KMS-11 (cell line): ENCODE measurements at regions not wholly inside any gene's neighbourhood (a gene's known extent, or its start where the extent isn't known, plus 50 kb on each side); places are given as distances from the start of the nearest gene placed in this dataset.

Experiments used
- H2AFZ ChIP-seq: fragments of 200-600 bp; sonication (generic); 2 replicates; pipeline ENCODE4 v1.6.1; 2016; ENCODE audit warnings: antibody characterized with exemption, mixed run types, low read depth
- H3K27ac ChIP-seq: fragments of 200-600 bp; sonication (generic); 2 replicates; pipeline ENCODE4 v1.6.1; 2016; ENCODE audit warnings: mild to moderate bottlenecking, mixed run types
- H3K27me3 ChIP-seq: fragments of 200-600 bp; sonication (generic); 2 replicates; pipeline ENCODE4 v1.6.1; 2017; ENCODE audit warnings: mild to moderate bottlenecking, low read depth, mixed run types, moderate library complexity; ENCODE audit not compliant: insufficient read depth
- H3K36me3 ChIP-seq: fragments of 200-600 bp; sonication (generic); 2 replicates; pipeline ENCODE4 v1.6.1; 2017; ENCODE audit warnings: mild to moderate bottlenecking, mixed run types; ENCODE audit not compliant: insufficient read depth
- H3K4me1 ChIP-seq: fragments of 200-600 bp; sonication (generic); 2 replicates; pipeline ENCODE4 v1.6.1; 2016; ENCODE audit warnings: mild to moderate bottlenecking, low read depth, mixed run types; ENCODE audit not compliant: poor library complexity, severe bottlenecking
- H3K4me2 ChIP-seq: fragments of 200-600 bp; sonication (generic); 2 replicates; pipeline ENCODE4 v1.7.0; 2016; ENCODE audit warnings: mild to moderate bottlenecking, mixed run types
- H3K4me3 ChIP-seq: fragments of 200-600 bp; sonication (generic); IDR thresholded peaks from 2 replicates; pipeline ENCODE4 v1.6.1; 2017; ENCODE audit warnings: low read depth, low read length, mixed read lengths; ENCODE audit not compliant: insufficient read depth
- H3K79me2 ChIP-seq: fragments of 200-600 bp; sonication (generic); 2 replicates; pipeline ENCODE4 v1.6.1; 2016; ENCODE audit warnings: low read depth, mixed run types; ENCODE audit not compliant: insufficient read depth
- H3K9ac ChIP-seq: fragments of 200-600 bp; sonication (generic); 2 replicates; pipeline ENCODE4 v1.6.1; 2016; ENCODE audit warnings: mild to moderate bottlenecking, mixed run types
- H4K20me1 ChIP-seq: fragments of 200-600 bp; sonication (generic); 2 replicates; pipeline ENCODE4 v1.6.1; 2016; ENCODE audit warnings: mild to moderate bottlenecking, mixed run types; ENCODE audit not compliant: insufficient read depth
- TF ChIP-seq, protein P1 (sequence below): fragments of 200-600 bp; sonication (generic); conservative IDR thresholded peaks from 2 replicates; pipeline ENCODE4 v1.6.1; 2017; ENCODE audit warnings: low read depth, mild to moderate bottlenecking, antibody characterized with exemption, low read length, moderate library complexity, mixed read lengths

DNA sequence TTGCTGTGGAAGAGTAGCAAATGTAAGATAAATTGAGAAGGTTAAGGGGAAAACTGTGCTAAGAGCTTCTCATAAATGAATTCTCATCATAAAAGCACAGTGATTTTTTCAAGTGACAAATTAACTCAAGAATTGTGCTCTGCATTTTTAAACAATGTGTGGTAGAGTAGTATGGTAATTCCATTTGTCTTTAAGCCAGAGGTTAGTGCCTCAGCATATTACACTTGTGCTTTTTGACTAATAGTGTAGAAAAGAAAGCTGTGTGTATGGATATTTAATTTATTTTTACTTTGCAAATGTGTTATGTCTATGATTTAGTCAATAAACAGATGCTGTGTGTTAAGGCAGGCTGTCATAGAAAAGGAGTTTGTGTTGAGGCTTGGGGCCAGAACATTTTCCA lies 61.0 kb downstream of the FHIP1A start:
- Histone ChIP-seq H3K4me2 (no peak overlapping the region), H4K20me1 (no peaks in the 10 kb centered on the region), H3K9ac (no peak overlapping the region), H3K27ac (no peak overlapping the region), H3K4me3 (no peak overlapping the region), H3K36me3 (no peaks in the 10 kb centered on the region), H3K79me2 (no peaks in the 10 kb centered on the region), H2AFZ (no peak overlapping the region), H3K4me1 (no peaks in the 10 kb centered on the region), H3K27me3 (no peaks in the 10 kb centered on the region)
- TF ChIP-seq, protein P1, sequence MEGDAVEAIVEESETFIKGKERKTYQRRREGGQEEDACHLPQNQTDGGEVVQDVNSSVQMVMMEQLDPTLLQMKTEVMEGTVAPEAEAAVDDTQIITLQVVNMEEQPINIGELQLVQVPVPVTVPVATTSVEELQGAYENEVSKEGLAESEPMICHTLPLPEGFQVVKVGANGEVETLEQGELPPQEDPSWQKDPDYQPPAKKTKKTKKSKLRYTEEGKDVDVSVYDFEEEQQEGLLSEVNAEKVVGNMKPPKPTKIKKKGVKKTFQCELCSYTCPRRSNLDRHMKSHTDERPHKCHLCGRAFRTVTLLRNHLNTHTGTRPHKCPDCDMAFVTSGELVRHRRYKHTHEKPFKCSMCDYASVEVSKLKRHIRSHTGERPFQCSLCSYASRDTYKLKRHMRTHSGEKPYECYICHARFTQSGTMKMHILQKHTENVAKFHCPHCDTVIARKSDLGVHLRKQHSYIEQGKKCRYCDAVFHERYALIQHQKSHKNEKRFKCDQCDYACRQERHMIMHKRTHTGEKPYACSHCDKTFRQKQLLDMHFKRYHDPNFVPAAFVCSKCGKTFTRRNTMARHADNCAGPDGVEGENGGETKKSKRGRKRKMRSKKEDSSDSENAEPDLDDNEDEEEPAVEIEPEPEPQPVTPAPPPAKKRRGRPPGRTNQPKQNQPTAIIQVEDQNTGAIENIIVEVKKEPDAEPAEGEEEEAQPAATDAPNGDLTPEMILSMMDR, result no peak

DNA sequence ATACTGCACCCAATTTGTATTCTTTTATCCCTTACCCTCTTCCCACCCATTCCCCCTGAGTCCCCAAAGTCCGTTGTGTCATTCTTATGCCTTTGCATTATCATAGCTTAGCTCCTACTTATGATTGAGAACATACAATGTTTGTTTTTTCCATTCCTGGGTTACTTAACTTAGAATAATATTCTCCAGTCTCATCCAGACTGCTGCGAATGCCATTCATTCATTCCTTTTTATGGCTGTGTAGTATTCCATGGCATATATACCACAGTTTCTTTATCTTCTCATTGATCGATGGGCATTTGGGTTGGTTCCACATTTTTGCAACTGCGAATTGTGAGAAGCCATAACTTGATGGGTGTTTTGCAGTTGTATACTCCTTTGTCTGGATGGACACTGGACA lies 62.8 kb downstream of the FHIP1A start:
- TF ChIP-seq, protein P1, result no peak
- Histone ChIP-seq H3K9ac (no peak overlapping the region), H3K79me2 (no peaks in the 10 kb centered on the region), H3K4me3 (no peak overlapping the region), H3K36me3 (no peaks in the 10 kb centered on the region), H3K4me2 (no peak overlapping the region), H4K20me1 (no peaks in the 10 kb centered on the region), H3K27ac (no peak overlapping the region), H2AFZ (no peak overlapping the region), H3K27me3 (no peaks in the 10 kb centered on the region), H3K4me1 (no peaks in the 10 kb centered on the region)

DNA sequence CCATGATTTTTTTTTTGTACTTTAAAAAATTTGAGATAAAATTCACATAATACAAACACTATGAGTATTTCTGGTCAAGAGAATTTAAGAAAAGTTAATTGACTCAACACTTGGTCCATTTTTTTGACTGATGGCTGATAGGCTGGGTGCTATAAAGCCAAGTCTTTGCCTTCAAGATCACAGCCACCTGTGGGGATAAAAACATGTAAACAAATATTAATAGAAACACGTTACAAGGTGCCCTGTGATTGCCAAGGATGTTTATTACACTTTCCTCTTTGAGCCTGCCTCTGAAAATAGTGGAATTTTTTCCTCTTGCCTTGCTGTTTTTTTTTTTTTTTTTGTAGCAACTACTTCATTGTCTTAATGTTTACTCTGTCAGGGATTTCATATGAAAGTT lies 63.3 kb downstream of the FHIP1A start:
- Histone ChIP-seq H3K27ac (no peak overlapping the region), H3K4me3 (no peak overlapping the region), H3K79me2 (no peaks in the 10 kb centered on the region)

DNA sequence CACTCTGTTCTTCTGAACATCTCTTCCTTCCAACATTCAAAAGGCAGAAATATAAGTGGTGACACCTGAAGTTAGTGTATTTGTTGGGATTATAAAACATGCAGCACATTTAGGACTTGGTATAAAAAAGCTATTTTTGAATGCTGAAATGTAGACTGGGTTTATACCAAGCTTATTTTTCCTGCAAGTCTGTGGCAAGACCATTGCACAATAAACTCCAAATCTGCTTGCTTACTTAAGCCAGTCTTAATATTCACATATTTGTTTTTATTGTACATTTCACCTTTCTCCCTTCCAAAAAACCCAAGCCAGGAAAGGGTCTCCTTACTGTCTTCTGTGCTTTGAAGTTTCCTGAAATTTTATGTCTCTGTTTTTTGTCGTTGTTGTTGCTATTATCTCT lies 63.7 kb downstream of the FHIP1A start:
- Histone ChIP-seq H3K4me2 (no peak overlapping the region), H3K4me3 (no peak overlapping the region), H3K27ac (no peak overlapping the region), H3K4me1 (no peaks in the 10 kb centered on the region), H4K20me1 (no peaks in the 10 kb centered on the region), H2AFZ (no peak overlapping the region), H3K9ac (no peak overlapping the region), H3K36me3 (no peaks in the 10 kb centered on the region), H3K79me2 (no peaks in the 10 kb centered on the region), H3K27me3 (no peaks in the 10 kb centered on the region)
- TF ChIP-seq, protein P1, result no peak

More for the DNA sequence above, 63.3 kb downstream of the FHIP1A start:
- TF ChIP-seq, protein P1, result no peak
- Histone ChIP-seq H4K20me1 (no peaks in the 10 kb centered on the region), H2AFZ (no peak overlapping the region), H3K27me3 (no peaks in the 10 kb centered on the region), H3K9ac (no peak overlapping the region), H3K4me2 (no peak overlapping the region), H3K36me3 (no peaks in the 10 kb centered on the region), H3K4me1 (no peaks in the 10 kb centered on the region)
